SK-N-SH (cell line): ENCODE measurements at regions not wholly inside any gene's neighbourhood (a gene's known extent, or its start where the extent isn't known, plus 50 kb on each side); places are given as distances from the start of the nearest gene placed in this dataset.

Experiments used
- CTCF ChIA-PET: fragments of 300-600, 350-600 bp; formaldehyde crosslinking; extraction: SDS; loops from one replicate; lab custom pipeline; 2021; lab: Yijun Ruan, JAX
- POLR2A ChIA-PET: fragments of 350-600 bp; sonication (Branson Sonifier 250); formaldehyde crosslinking; extraction: SDS; loops from one replicate; lab custom pipeline; 2020; ENCODE audit warnings: antibody characterized with exemption, inconsistent platforms; lab: Yijun Ruan, JAX
- DNase-seq: peaks from one replicate; pipeline ENCODE4 v3.0.0; 2012
- H2AFZ ChIP-seq: fragments of 200-600 bp; sonication (generic); 2 replicates; pipeline ENCODE4 v1.8.1; 2016; ENCODE audit warnings: antibody characterized with exemption, mild to moderate bottlenecking, low read depth
- H3F3A ChIP-seq: fragments of 200-600 bp; sonication (generic); replicated peaks from 2 replicates; pipeline ENCODE3; 2016; ENCODE audit warnings: antibody characterized with exemption, mild to moderate bottlenecking; ENCODE audit not compliant: insufficient read depth
- H3K27ac ChIP-seq, 2 experiments: fragments of 200-500 bp in 1 of 2; fragments of 200-600 bp in 1 of 2; sonication (Bioruptor generic) in 1 of 2; sonication (generic), shearing (Covaris generic) in 1 of 2; 2 replicates each; pipeline versions ENCODE4 v1.5.1 to v1.6.1; 2014 to 2016; ENCODE audit warnings: low read depth in 2 of 2, inconsistent platforms in 1 of 2, low read length in 1 of 2, mild to moderate bottlenecking in 1 of 2, mixed read lengths in 1 of 2
- H3K27me3 ChIP-seq: fragments of 200-600 bp; sonication (generic), shearing (Covaris generic); 2 replicates; pipeline ENCODE4 v1.6.1; 2016; ENCODE audit warnings: mixed run types; ENCODE audit not compliant: insufficient read depth
- H3K36me3 ChIP-seq, 2 experiments: fragments of 200-500 bp in 1 of 2; fragments of 200-600 bp in 1 of 2; sonication (Bioruptor generic) in 1 of 2; sonication (generic) in 1 of 2; replicated peaks in 1 of 2; 2 replicates each; pipeline versions ENCODE3 to v1.5.1; 2014 to 2016; ENCODE audit warnings: low read length in 1 of 2, mild to moderate bottlenecking in 1 of 2; ENCODE audit not compliant: insufficient read depth in 2 of 2, control insufficient read depth in 1 of 2
- H3K4me1 ChIP-seq, 2 experiments: fragments of 200-500 bp in 1 of 2; fragments of 200-600 bp in 1 of 2; sonication (Bioruptor generic) in 1 of 2; sonication (generic), shearing (Covaris generic) in 1 of 2; 2 replicates each; pipeline versions ENCODE4 v1.5.1 to v1.6.1; 2014 to 2016; ENCODE audit warnings: low read depth in 1 of 2, low read length in 1 of 2, mixed run types in 1 of 2; ENCODE audit not compliant: insufficient read depth in 2 of 2, control insufficient read depth in 1 of 2
- H3K4me2 ChIP-seq: fragments of 200-600 bp; sonication (generic), shearing (Covaris generic); 2 replicates; pipeline ENCODE4 v1.6.1; 2017; ENCODE audit warnings: mixed run types
- H3K4me3 ChIP-seq, 2 experiments: fragments of 200-500 bp in 1 of 2; fragments of 200-600 bp in 1 of 2; sonication (Bioruptor generic) in 1 of 2; sonication (generic), shearing (Covaris generic) in 1 of 2; 2 replicates each; pipeline versions ENCODE4 v1.5.1 to v1.8.1; 2014 to 2016; ENCODE audit warnings: low read depth in 2 of 2, inconsistent platforms in 1 of 2, low read length in 1 of 2, mild to moderate bottlenecking in 1 of 2, mixed read lengths in 1 of 2, moderate library complexity in 1 of 2
- H3K79me2 ChIP-seq: fragments of 200-600 bp; sonication (generic); 2 replicates; pipeline ENCODE4 v1.8.1; 2017; ENCODE audit warnings: mild to moderate bottlenecking; ENCODE audit not compliant: insufficient read depth
- H3K9ac ChIP-seq: fragments of 200-600 bp; sonication (generic); 2 replicates; pipeline ENCODE4 v1.6.1; 2017; ENCODE audit warnings: mixed run types
- H3K9me2 ChIP-seq: fragments of 200-600 bp; sonication (generic); 2 replicates; pipeline ENCODE4 v1.6.1; 2017; ENCODE audit warnings: mixed run types
- H3K9me3 ChIP-seq: fragments of 200-600 bp; sonication (generic); 2 replicates; pipeline ENCODE4 v1.6.1; 2017; ENCODE audit warnings: mixed run types, mild to moderate bottlenecking, moderate library complexity
- H4K20me1 ChIP-seq: fragments of 200-600 bp; sonication (generic); 2 replicates; pipeline ENCODE4 v1.6.1; 2017; ENCODE audit warnings: mild to moderate bottlenecking, mixed run types; ENCODE audit not compliant: insufficient read depth
- CHD2 ChIP-seq: fragments of 150-350 bp; IDR thresholded peaks from 2 replicates; pipeline ENCODE4 v1.6.1; 2018; ENCODE audit warnings: low read length; ENCODE audit not compliant: partially characterized antibody
- EZH2phosphoT487 ChIP-seq: fragments of 200-600 bp; sonication (generic); IDR thresholded peaks from 2 replicates; pipeline ENCODE4 v1.6.1; 2017; ENCODE audit warnings: low read depth, mixed run types, mild to moderate bottlenecking, antibody characterized with exemption, moderate library complexity, borderline replicate concordance
- FOXJ3 ChIP-seq: sonication (generic); formaldehyde crosslinking; IDR thresholded peaks from 2 replicates; pipeline ENCODE4 v1.5.1; 2020; ENCODE audit warnings: mild to moderate bottlenecking, missing genetic modification reagents
- GABPA ChIP-seq: IDR thresholded peaks from 2 replicates; pipeline ENCODE4 v1.4.0; 2012; ENCODE audit warnings: low read depth, mild to moderate bottlenecking
- GATA2 ChIP-seq: sonication (generic); formaldehyde crosslinking; IDR thresholded peaks from 2 replicates; pipeline ENCODE4 v1.5.0; 2020; ENCODE audit warnings: mild to moderate bottlenecking, missing genetic modification reagents
- JUND ChIP-seq: IDR thresholded peaks from 2 replicates; pipeline ENCODE4 v1.4.0; 2012
- MXI1 ChIP-seq: IDR thresholded peaks from 2 replicates; pipeline ENCODE4 v1.6.1; 2012; ENCODE audit warnings: mild to moderate bottlenecking, low read depth, low read length, improper control_type of control experiment
- RAD21 ChIP-seq: IDR thresholded peaks from 2 replicates; pipeline ENCODE4 v1.6.1; 2012; ENCODE audit warnings: mild to moderate bottlenecking, low read length
- RCOR1 ChIP-seq: fragments of 150-350 bp; IDR thresholded peaks from 2 replicates; pipeline ENCODE4 v1.6.1; 2017; ENCODE audit warnings: antibody characterized with exemption, low read length
- RXRA ChIP-seq: IDR thresholded peaks from 2 replicates; pipeline ENCODE4 v1.4.0; 2012; ENCODE audit warnings: low read depth, mild to moderate bottlenecking, borderline replicate concordance
- TAF1 ChIP-seq: IDR thresholded peaks from 2 replicates; pipeline ENCODE4 v1.6.1; 2012; ENCODE audit warnings: low read depth, mild to moderate bottlenecking, low read length, moderate library complexity, borderline replicate concordance
- TEAD4 ChIP-seq: IDR thresholded peaks from 2 replicates; pipeline ENCODE4 v1.4.0; 2012; ENCODE audit warnings: mild to moderate bottlenecking, borderline replicate concordance; ENCODE audit not compliant: insufficient read depth
- WGBS: methylation state at CpG from one replicate; pipeline ENCODE4 v1.1.6; 2017; ENCODE audit warnings: low lambda C conversion rate; 5-methylcytosine and 5-hydroxymethylcytosine counted together
- TF ChIP-seq, protein P1 (sequence below): IDR thresholded peaks from 2 replicates; pipeline ENCODE4 v1.4.0; 2012; ENCODE audit warnings: low read depth, borderline replicate concordance
- TF ChIP-seq, protein P2 (sequence below): fragments of 150-350 bp; IDR thresholded peaks from 2 replicates; pipeline ENCODE4 v1.6.1; 2017; ENCODE audit warnings: antibody characterized with exemption, low read length, low read depth, borderline replicate concordance

DNA sequence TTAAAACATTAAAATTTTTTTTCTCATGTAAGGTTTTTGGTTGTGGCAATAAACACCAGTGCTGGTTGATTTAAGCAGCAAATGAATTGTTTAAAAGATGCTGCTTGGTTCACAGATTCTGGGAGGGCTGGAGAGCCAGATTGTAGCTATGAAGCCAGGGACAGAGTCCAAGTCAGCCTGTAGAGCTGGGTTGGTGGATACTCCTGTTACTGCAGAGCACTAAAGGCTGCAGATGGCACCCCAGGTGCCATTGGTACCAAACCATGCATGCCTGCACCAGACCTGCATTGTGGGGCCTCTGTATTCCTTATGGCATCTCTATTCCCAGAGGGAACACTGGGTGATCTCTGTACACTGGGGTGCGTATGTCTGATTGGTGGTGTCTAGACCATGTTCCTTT lies 113.3 kb downstream of the SNAPC1 start (continued):
- TF ChIP-seq RCOR1 (no peak), RAD21 (no peak), GABPA (no peak), EZH2phosphoT487 (no peak), TAF1 (no peak), FOXJ3 (CRISPR knock-in tag) (no peak), TEAD4 (no peak), JUND (no peak)
- TF ChIP-seq, protein P1, sequence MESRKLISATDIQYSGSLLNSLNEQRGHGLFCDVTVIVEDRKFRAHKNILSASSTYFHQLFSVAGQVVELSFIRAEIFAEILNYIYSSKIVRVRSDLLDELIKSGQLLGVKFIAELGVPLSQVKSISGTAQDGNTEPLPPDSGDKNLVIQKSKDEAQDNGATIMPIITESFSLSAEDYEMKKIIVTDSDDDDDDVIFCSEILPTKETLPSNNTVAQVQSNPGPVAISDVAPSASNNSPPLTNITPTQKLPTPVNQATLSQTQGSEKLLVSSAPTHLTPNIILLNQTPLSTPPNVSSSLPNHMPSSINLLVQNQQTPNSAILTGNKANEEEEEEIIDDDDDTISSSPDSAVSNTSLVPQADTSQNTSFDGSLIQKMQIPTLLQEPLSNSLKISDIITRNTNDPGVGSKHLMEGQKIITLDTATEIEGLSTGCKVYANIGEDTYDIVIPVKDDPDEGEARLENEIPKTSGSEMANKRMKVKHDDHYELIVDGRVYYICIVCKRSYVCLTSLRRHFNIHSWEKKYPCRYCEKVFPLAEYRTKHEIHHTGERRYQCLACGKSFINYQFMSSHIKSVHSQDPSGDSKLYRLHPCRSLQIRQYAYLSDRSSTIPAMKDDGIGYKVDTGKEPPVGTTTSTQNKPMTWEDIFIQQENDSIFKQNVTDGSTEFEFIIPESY = no peak
- TF ChIP-seq, protein P2, sequence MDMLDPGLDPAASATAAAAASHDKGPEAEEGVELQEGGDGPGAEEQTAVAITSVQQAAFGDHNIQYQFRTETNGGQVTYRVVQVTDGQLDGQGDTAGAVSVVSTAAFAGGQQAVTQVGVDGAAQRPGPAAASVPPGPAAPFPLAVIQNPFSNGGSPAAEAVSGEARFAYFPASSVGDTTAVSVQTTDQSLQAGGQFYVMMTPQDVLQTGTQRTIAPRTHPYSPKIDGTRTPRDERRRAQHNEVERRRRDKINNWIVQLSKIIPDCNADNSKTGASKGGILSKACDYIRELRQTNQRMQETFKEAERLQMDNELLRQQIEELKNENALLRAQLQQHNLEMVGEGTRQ = no peak

DNA sequence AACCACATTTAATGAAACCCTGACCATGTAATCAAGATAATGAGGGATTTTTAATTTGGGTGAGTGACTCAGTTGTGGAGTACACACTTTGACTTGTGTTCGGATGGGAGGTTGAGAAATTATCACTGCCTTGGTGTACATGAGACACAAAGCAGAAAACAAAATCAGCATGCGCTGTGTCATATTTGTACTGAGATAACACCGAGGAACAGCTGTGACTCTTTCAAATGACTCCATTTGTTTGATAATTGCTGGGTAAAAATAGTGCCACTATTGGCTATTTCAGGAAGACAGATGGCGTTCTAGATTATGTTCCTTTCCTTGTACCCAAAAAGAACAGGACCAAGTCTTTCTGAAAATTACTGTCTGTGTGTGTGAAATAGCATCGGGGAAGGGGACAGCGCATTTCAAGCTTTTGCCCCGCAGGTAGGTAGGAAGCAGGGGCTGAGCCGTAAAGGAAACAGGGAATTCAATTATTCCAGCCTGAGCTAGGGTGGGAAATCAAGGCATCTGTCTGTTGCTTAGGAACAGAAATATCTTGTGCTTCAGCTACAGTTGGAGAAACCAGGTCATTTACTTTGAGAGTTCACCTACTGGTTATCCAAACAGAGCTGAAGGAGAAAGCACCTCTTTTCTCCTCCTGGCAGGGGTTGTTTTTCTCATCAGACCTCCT lies 114.3 kb downstream of the SNAPC1 start:
- Histone ChIP-seq H3K9me2 (no peaks in the 10 kb centered on the region), H4K20me1 (no peaks in the 10 kb centered on the region), H3K4me2 (no peak overlapping the region), H2AFZ (no peak overlapping the region), H3K9ac (no peak overlapping the region), H3K4me3 (peak overlapping the region in 1 of 2 experiments; percentile 25; a peak in 1 of 4 replicates), H3K9me3 (no peaks in the 10 kb centered on the region), H3K36me3 (no peaks in the 10 kb centered on the region), H3K27ac (peak overlapping the region in 1 of 2 experiments; percentile 82; a peak in 2 of 4 replicates), H3K4me1 (peaks cover 0 to 18% of the 10 kb centered on the region in 2 experiments; a peak in 1 of 4 replicates), H3F3A (no peaks in the 10 kb centered on the region), H3K27me3 (peaks cover 13% of the 10 kb centered on the region), H3K79me2 (no peaks in the 10 kb centered on the region)
- TF ChIP-seq CHD2 = peak; percentile 11
- TF ChIP-seq RXRA = no peak
- TF ChIP-seq GATA2 = peak; percentile 74
- peak; percentile 30; the same call in 1 of the 2 replicates for TF ChIP-seq RCOR1
- peak; percentile 67; the same call in 1 of the 2 replicates for TF ChIP-seq MXI1
- POLR2A ChIA-PET = no interaction called here
- WGBS = 17% methylated on average over 8 of the region's 8 CpGs
- DNase-seq = peak; percentile 38
- CTCF ChIA-PET = interaction anchor here (0.7 to 4.8 kb wide), 5 partner anchors 13 to 249 kb away, joined by 3 to 27 read pairs (median 3); no protein-coding TSS in a partner anchor
